ENCODE measurements at regions not wholly inside any gene's neighbourhood (a gene's known extent, or its start where the extent isn't known, plus 50 kb on each side); places are given as distances from the start of the nearest gene placed in this dataset.
"Not testable (repeated sequence)": the region's sequence is repeated elsewhere in the genome, so short reads cannot be mapped to it uniquely, and the experiment has no call there.

- no peaks in the 10 kb centered on the region for H3K4me1 ChIP-seq
- intact Hi-C loops (cut with DNase I): no loop called here
- no peak for TF ChIP-seq POLR2AphosphoS5 (IDR thresholded peaks at IDR 0.05; ENCODE audit: insufficient read depth in 1 of 2, low read depth in 1 of 2)
- no peak for TF ChIP-seq POLR2A (IDR thresholded peaks at IDR 0.05)
- no peak for TF ChIP-seq CTCF (IDR thresholded peaks at IDR 0.05)
- no peaks in the 10 kb centered on the region for H3K9me3 ChIP-seq
- no peak for DNase-seq (ENCODE audit: extremely low spot score in 2 of 2)
- H3K4me3 ChIP-seq: no peak overlapping the region
- no peaks in the 10 kb centered on the region for H3K36me3 ChIP-seq
- H3K27ac ChIP-seq: no peak overlapping the region
- no peaks in the 10 kb centered on the region for H3K27me3 ChIP-seq
Observed at GRCh38 chr16:51831595-51832367, 680.7 kb upstream of the SALL1 start.

GRCh38 chr16:51831034-51831433, 680.0 kb upstream of the SALL1 start:
- H3K27me3 ChIP-seq; H3K4me1 ChIP-seq; H3K4me3 ChIP-seq; intact Hi-C loops (cut with DNase I); H3K27ac ChIP-seq; H3K36me3 ChIP-seq; H3K9me3 ChIP-seq; DNase-seq (ENCODE audit: extremely low spot score in 2 of 2): not testable (repeated sequence)

- intact Hi-C loops (cut with DNase I): no loop called here
- no peak overlapping the region for H3K4me3 ChIP-seq
- H3K9me3 ChIP-seq: no peaks in the 10 kb centered on the region
- no peaks in the 10 kb centered on the region for H3K4me1 ChIP-seq
- H3K36me3 ChIP-seq: no peaks in the 10 kb centered on the region
- H3K27me3 ChIP-seq: no peaks in the 10 kb centered on the region
- TF ChIP-seq POLR2A (IDR thresholded peaks at IDR 0.05): no peak
- no peak for TF ChIP-seq CTCF (IDR thresholded peaks at IDR 0.05)
- TF ChIP-seq POLR2AphosphoS5 (IDR thresholded peaks at IDR 0.05; ENCODE audit: insufficient read depth in 1 of 2, low read depth in 1 of 2): no peak
- no peak overlapping the region for H3K27ac ChIP-seq
- DNase-seq (ENCODE audit: extremely low spot score in 2 of 2): no peak
Observed at GRCh38 chr16:51825779-51826178, 674.7 kb upstream of the SALL1 start.

GRCh38 chr16:51822471-51822870, 671.4 kb upstream of the SALL1 start:
- H3K9me3 ChIP-seq: no peaks in the 10 kb centered on the region
- H3K36me3 ChIP-seq: no peaks in the 10 kb centered on the region
- no peaks in the 10 kb centered on the region for H3K27me3 ChIP-seq
- no peak for DNase-seq (ENCODE audit: extremely low spot score in 2 of 2)
- TF ChIP-seq CTCF (IDR thresholded peaks at IDR 0.05): no peak
- TF ChIP-seq POLR2AphosphoS5 (IDR thresholded peaks at IDR 0.05; ENCODE audit: insufficient read depth in 1 of 2, low read depth in 1 of 2): no peak
- H3K4me3 ChIP-seq: no peak overlapping the region
- H3K27ac ChIP-seq: no peak overlapping the region
- intact Hi-C loops (cut with DNase I): no loop called here
- no peaks in the 10 kb centered on the region for H3K4me1 ChIP-seq

- H3K9me3 ChIP-seq: no peaks in the 10 kb centered on the region
- intact Hi-C loops (cut with DNase I): no loop called here
- H3K27me3 ChIP-seq: no peaks in the 10 kb centered on the region
- no peaks in the 10 kb centered on the region for H3K4me1 ChIP-seq
- H3K4me3 ChIP-seq: no peak overlapping the region
- TF ChIP-seq POLR2AphosphoS5 (IDR thresholded peaks at IDR 0.05; ENCODE audit: insufficient read depth in 1 of 2, low read depth in 1 of 2): no peak
- TF ChIP-seq CTCF (IDR thresholded peaks at IDR 0.05): no peak
- TF ChIP-seq POLR2A (IDR thresholded peaks at IDR 0.05): no peak
- no peaks in the 10 kb centered on the region for H3K36me3 ChIP-seq
- H3K27ac ChIP-seq: no peak overlapping the region
- DNase-seq (ENCODE audit: extremely low spot score in 2 of 2): no peak
Observed at GRCh38 chr16:51821527-51821926, 670.5 kb upstream of the SALL1 start.

Measured in vagina (tissue), 2 donors.